ENCODE measurements at regions not wholly inside any gene's neighbourhood (a gene's known extent, or its start where the extent isn't known, plus 50 kb on each side); places are given as distances from the start of the nearest gene placed in this dataset.

DNA sequence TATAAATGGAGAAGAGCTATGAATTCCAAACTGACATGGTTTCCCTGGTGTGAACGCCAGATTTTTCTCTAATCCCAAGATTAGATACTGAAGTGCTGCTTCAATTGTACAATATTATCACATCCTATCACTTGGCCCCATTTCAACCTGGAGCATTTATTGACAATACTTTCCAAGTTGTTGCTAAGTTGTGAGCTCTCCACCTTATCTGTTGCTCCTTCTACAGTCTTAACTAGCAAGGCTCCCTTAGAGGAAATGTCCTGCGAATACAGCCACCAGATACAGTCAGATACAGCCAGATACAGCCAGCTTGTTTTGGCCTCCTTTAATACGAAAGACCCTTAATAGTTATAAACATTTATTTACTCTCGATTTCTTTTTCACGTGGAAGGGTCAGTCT is 466.3 kb upstream of the FAM241A start:
- no peaks in the 10 kb centered on the region for H3K27me3 ChIP-seq
- no peak overlapping the region for H3K27ac ChIP-seq
- 23 to 44% methylated on average over 5 of the region's 5 CpGs for WGBS, 2 donors
- no peak for DNase-seq
- TF ChIP-seq, protein P1, sequence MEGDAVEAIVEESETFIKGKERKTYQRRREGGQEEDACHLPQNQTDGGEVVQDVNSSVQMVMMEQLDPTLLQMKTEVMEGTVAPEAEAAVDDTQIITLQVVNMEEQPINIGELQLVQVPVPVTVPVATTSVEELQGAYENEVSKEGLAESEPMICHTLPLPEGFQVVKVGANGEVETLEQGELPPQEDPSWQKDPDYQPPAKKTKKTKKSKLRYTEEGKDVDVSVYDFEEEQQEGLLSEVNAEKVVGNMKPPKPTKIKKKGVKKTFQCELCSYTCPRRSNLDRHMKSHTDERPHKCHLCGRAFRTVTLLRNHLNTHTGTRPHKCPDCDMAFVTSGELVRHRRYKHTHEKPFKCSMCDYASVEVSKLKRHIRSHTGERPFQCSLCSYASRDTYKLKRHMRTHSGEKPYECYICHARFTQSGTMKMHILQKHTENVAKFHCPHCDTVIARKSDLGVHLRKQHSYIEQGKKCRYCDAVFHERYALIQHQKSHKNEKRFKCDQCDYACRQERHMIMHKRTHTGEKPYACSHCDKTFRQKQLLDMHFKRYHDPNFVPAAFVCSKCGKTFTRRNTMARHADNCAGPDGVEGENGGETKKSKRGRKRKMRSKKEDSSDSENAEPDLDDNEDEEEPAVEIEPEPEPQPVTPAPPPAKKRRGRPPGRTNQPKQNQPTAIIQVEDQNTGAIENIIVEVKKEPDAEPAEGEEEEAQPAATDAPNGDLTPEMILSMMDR (IDR thresholded peaks at IDR 0.05): no peak
- no peak for TF ChIP-seq POLR2A (IDR thresholded peaks at IDR 0.05)
- no peaks in the 10 kb centered on the region for H3K36me3 ChIP-seq (replicated peaks in 1 of 2; ENCODE audit: insufficient read depth in 1 of 2, low read depth in 2 of 2)
- H3K9me3 ChIP-seq: no peaks in the 10 kb centered on the region
- H3K4me3 ChIP-seq: no peak overlapping the region
- H3K4me1 ChIP-seq: no peaks in the 10 kb centered on the region
- ATAC-seq: no peak
- intact Hi-C loops (cut with DNase I): no loop called here

DNA sequence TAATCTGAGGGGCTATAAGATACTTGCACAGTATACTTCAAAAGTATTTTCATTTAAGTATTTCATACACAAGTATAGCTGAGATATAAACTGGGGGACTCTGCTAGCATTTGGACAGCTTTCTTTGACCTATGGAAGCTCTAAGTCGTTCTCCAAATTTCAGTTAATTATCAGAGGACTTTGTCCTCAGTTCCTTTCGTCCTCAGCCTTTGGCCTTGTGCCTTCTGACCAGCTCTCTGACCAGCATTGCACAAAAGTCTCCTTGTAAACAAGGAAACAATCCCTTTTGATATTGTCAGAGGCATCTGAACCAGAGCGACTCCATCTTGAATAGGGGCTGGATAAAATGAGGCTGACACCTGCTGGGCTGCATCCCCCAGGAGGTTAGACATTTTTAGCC is 464.0 kb upstream of the FAM241A start:
- no peak overlapping the region for H3K27ac ChIP-seq
- no peaks in the 10 kb centered on the region for H3K27me3 ChIP-seq
- no peaks in the 10 kb centered on the region for H3K36me3 ChIP-seq (replicated peaks in 1 of 2; ENCODE audit: insufficient read depth in 1 of 2, low read depth in 2 of 2)
- ATAC-seq: no peak
- TF ChIP-seq, protein P1 (IDR thresholded peaks at IDR 0.05): no peak
- TF ChIP-seq POLR2A (IDR thresholded peaks at IDR 0.05): no peak
- no peaks in the 10 kb centered on the region for H3K9me3 ChIP-seq
- no peak for DNase-seq
- WGBS, 2 donors: 54 to 66% methylated on average over 3 of the region's 3 CpGs
- no peaks in the 10 kb centered on the region for H3K4me1 ChIP-seq
- H3K4me3 ChIP-seq: no peak overlapping the region
- intact Hi-C loops (cut with DNase I): no loop called here

DNA sequence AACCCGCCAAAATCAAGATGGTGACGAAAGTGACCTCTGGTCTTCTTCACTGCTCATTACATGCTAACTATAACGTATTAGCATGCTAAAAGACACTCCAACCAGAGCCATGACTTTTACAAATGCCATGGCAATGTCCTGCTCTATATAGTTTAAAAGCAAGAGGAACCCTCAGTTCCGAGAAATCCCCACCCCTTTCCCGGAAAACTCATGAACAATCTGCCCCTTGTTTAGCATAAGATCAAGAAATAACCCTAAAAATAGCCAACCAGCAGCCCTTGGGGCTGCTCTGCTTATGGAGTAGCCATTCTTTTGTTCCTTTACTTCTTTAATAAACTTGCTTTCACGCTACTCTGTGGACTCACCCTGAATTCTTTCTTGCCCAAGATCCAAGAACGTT is 463.5 kb upstream of the FAM241A start:
- DNase-seq (no peak), ATAC-seq (no peak)
- Histone ChIP-seq H3K27me3 (no peaks in the 10 kb centered on the region), H3K4me1 (no peaks in the 10 kb centered on the region), H3K9me3 (no peaks in the 10 kb centered on the region), H3K4me3 (no peak overlapping the region), H3K27ac (no peak overlapping the region), H3K36me3 (replicated peaks in 1 of 2; ENCODE audit: insufficient read depth in 1 of 2, low read depth in 2 of 2) (no peaks in the 10 kb centered on the region)
- TF ChIP-seq, protein P1 (IDR thresholded peaks at IDR 0.05): no peak
- intact Hi-C loops (cut with DNase I): no loop called here
- 69 to 71% methylated on average over 7 of the region's 7 CpGs for WGBS, 2 donors

DNA sequence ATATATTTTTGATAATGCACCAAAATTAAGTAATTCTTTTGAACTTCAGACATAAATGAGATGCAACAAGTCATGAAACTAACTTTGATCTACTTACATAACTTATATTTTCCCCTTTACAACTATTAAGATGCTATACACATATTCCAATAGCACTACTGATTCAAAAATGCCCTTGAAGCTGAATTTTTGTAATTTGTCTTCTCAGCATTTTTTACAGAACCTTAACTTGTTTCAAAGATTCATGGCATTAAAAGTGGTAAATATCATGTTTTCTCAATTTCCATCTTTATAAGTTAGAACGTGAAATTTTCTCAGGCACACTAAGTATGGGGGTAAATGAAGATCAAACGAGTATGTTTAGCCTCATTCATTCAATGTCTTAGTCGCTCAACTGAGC is 460.0 kb upstream of the FAM241A start:
- ATAC-seq (no peak), DNase-seq (no peak)
- no peaks in the 10 kb centered on the region for H3K27me3 ChIP-seq
- no peak overlapping the region for H3K4me3 ChIP-seq
- no peaks in the 10 kb centered on the region for H3K36me3 ChIP-seq (replicated peaks in 1 of 2; ENCODE audit: insufficient read depth in 1 of 2, low read depth in 2 of 2)
- H3K4me1 ChIP-seq: peaks cover 7% of the 10 kb centered on the region
- WGBS, 2 donors: 61 to 75% methylated on average over 3 of the region's 3 CpGs
- H3K9me3 ChIP-seq: no peaks in the 10 kb centered on the region
- TF ChIP-seq POLR2A (IDR thresholded peaks at IDR 0.05): no peak
- TF ChIP-seq, protein P1 (IDR thresholded peaks at IDR 0.05): no peak
- intact Hi-C loops (cut with DNase I): no loop called here
- no peak overlapping the region for H3K27ac ChIP-seq

DNA sequence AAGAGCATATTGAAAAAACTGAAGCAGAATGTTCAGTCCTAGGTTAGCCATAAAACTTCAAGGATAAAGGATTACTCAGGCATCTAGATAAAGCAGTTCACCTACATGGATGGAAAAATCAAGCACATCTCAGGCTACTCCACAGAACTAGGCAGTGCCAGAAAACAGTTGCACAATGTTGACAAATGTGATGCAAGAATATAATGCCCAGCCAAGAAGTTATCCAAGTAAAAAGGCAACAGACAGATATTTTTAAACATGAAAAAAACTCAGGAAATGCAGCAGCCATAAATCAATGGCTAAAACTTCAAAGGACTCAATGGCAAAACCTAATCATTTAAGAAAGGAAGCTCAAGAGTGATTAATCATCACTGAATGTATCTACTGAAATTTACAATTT is 456.0 kb upstream of the FAM241A start:
- ATAC-seq: peak; percentile 98
- Histone ChIP-seq H3K27me3 (no peaks in the 10 kb centered on the region), H3K4me3 (no peak overlapping the region), H3K9me3 (no peaks in the 10 kb centered on the region), H3K27ac (no peak overlapping the region), H3K4me1 (peaks cover 7% of the 10 kb centered on the region), H3K36me3 (replicated peaks in 1 of 2; ENCODE audit: insufficient read depth in 1 of 2, low read depth in 2 of 2) (no peaks in the 10 kb centered on the region)
- no peak for TF ChIP-seq POLR2A (IDR thresholded peaks at IDR 0.05)
- TF ChIP-seq, protein P1 (IDR thresholded peaks at IDR 0.05): no peak
- DNase-seq: peak; percentile 26 to 73 (median 46)
- intact Hi-C loops (cut with DNase I): no loop called here
